MM.1S (cell line): ENCODE measurements at regions not wholly inside any gene's neighbourhood (a gene's known extent, or its start where the extent isn't known, plus 50 kb on each side); places are given as distances from the start of the nearest gene placed in this dataset.

Experiments
- DNase-seq: peaks from one replicate; pipeline ENCODE4 v3.0.0-alpha.2; 2015
- H2AFZ ChIP-seq: fragments of 300-600 bp; sonication (generic); 2 replicates; pipeline ENCODE4 v1.6.0; 2016; ENCODE audit warnings: antibody characterized with exemption, low read length
- H3F3A ChIP-seq: fragments of 300-600 bp; sonication (generic); 2 replicates; pipeline ENCODE4 v1.6.1; 2016; ENCODE audit warnings: mild to moderate bottlenecking, antibody characterized with exemption, low read length, moderate library complexity, mixed read lengths; ENCODE audit not compliant: insufficient read depth
- H3K27ac ChIP-seq: fragments of 300-600 bp; sonication (generic); 2 replicates; pipeline ENCODE4 v1.5.1; 2016; ENCODE audit warnings: mild to moderate bottlenecking, low read length
- H3K27me3 ChIP-seq: fragments of 300-600 bp; sonication (generic); replicated peaks from 2 replicates; pipeline ENCODE4 v1.6.0; 2016; ENCODE audit warnings: low read length; ENCODE audit not compliant: insufficient read depth
- H3K36me3 ChIP-seq: fragments of 300-600 bp; sonication (generic); replicated peaks from 2 replicates; pipeline ENCODE4 v1.6.1; 2016; ENCODE audit warnings: mild to moderate bottlenecking, low read length, mixed read lengths; ENCODE audit not compliant: insufficient read depth
- H3K4me1 ChIP-seq: fragments of 300-600 bp; sonication (generic); 2 replicates; pipeline ENCODE4 v1.6.1; 2016; ENCODE audit warnings: low read length, mixed read lengths
- H3K4me2 ChIP-seq: fragments of 300-600 bp; sonication (generic); 2 replicates; pipeline ENCODE4 v1.6.0; 2016; ENCODE audit warnings: low read depth, low read length
- H3K4me3 ChIP-seq: fragments of 300-600 bp; sonication (generic); 2 replicates; pipeline ENCODE4 v1.5.1; 2016; ENCODE audit warnings: low read length, mixed read lengths
- H3K79me2 ChIP-seq: fragments of 300-600 bp; sonication (generic); 2 replicates; pipeline ENCODE4 v1.6.1; 2016; ENCODE audit warnings: mixed run types, low read length, mixed read lengths
- H3K9ac ChIP-seq: fragments of 300-600 bp; sonication (generic); 2 replicates; pipeline ENCODE4 v1.6.1; 2016; ENCODE audit warnings: low read length, mixed read lengths
- H3K9me2 ChIP-seq: fragments of 300-600 bp; sonication (generic); replicated peaks from 2 replicates; pipeline ENCODE4 v1.6.1; 2016; ENCODE audit warnings: mild to moderate bottlenecking, low read length, mixed read lengths; ENCODE audit not compliant: insufficient read depth
- H3K9me3 ChIP-seq: fragments of 300-600 bp; sonication (generic); replicated peaks from 2 replicates; pipeline ENCODE4 v1.6.1; 2016; ENCODE audit warnings: mild to moderate bottlenecking, low read length, mixed read lengths; ENCODE audit not compliant: insufficient read depth
- H4K20me1 ChIP-seq: fragments of 300-600 bp; sonication (generic); 2 replicates; pipeline ENCODE4 v1.6.1; 2016; ENCODE audit warnings: mild to moderate bottlenecking, low read length, moderate library complexity, mixed read lengths; ENCODE audit not compliant: insufficient read depth
- EZH2 ChIP-seq: fragments of 300-600 bp; sonication (generic); optimal IDR thresholded peaks from 2 replicates; pipeline ENCODE3; 2017; ENCODE audit warnings: low read depth, mild to moderate bottlenecking, antibody characterized with exemption, low read length, mixed read lengths
- EZH2phosphoT487 ChIP-seq: fragments of 300-600 bp; sonication (generic); IDR thresholded peaks from 2 replicates; pipeline ENCODE4 v1.6.1; 2018; ENCODE audit warnings: antibody characterized with exemption, low read length
- TF ChIP-seq, protein P1 (sequence below): fragments of 300-600 bp; sonication (generic); IDR thresholded peaks from 2 replicates; pipeline ENCODE4 v1.5.1; 2016; ENCODE audit warnings: antibody characterized with exemption, low read length, mixed read lengths

- H2AFZ ChIP-seq: no peak overlapping the region
- DNase-seq: no peak
- H3K4me2 ChIP-seq: no peak overlapping the region
Measured at GRCh38 chr20:48064929-48065328, 279.6 kb upstream of the SULF2 start.

DNA sequence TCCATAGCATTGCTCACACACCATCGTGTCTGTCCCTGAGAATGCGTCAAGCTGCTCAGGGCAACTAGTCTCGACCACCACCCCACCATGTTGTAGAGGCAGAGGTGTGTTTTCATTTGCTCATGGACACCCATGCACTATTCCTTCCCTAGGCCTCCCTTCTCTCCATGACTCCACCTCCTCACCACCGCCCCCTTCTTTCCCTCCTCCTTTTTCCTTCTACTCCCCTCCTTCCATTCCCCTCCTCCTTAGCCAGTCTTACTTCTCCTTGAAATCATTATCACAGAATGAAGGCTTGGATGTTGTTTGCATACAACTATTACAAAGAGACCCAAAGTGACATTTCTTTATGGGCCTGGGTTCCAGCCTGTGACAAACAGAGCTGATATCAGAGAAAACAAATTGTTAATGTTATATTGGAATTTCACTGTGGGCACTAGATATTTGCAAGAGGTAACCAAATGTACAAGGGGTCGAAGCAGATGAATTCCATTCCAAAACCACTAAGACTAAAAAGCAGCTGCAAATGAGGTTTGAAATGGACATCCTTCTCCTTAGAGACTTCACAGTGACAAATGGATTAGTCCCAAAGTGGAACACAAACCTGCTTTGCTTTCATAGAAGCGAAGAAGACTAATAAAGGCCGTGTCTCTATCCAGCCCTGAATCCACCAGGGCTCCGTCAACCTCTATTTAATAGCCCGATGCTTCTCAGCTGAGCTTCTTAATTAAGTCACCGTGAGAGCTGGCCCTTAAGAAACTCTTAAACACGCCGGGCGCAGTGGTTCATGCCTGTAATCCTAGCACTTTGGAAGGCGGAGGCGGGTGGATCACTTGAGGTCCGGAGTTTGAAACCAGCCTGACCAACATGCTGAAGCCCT lies 275.8 kb upstream of the SULF2 start:
- H2AFZ ChIP-seq: no peak overlapping the region
- no peak for TF ChIP-seq EZH2
- TF ChIP-seq, protein P1, sequence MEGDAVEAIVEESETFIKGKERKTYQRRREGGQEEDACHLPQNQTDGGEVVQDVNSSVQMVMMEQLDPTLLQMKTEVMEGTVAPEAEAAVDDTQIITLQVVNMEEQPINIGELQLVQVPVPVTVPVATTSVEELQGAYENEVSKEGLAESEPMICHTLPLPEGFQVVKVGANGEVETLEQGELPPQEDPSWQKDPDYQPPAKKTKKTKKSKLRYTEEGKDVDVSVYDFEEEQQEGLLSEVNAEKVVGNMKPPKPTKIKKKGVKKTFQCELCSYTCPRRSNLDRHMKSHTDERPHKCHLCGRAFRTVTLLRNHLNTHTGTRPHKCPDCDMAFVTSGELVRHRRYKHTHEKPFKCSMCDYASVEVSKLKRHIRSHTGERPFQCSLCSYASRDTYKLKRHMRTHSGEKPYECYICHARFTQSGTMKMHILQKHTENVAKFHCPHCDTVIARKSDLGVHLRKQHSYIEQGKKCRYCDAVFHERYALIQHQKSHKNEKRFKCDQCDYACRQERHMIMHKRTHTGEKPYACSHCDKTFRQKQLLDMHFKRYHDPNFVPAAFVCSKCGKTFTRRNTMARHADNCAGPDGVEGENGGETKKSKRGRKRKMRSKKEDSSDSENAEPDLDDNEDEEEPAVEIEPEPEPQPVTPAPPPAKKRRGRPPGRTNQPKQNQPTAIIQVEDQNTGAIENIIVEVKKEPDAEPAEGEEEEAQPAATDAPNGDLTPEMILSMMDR: no peak
- TF ChIP-seq EZH2phosphoT487: no peak
- 0 out of 2 replicates have a peak, but pooled peaks cover 4% of the 10 kb centered on the region for H3K4me1 ChIP-seq
- H3K9me2 ChIP-seq: no peaks in the 10 kb centered on the region
- H3K9ac ChIP-seq: no peak overlapping the region
- no peak overlapping the region for H3K4me2 ChIP-seq
- no peaks in the 10 kb centered on the region for H4K20me1 ChIP-seq
- H3K36me3 ChIP-seq: no peaks in the 10 kb centered on the region
- H3K27me3 ChIP-seq: no peaks in the 10 kb centered on the region
- H3K4me3 ChIP-seq: no peak overlapping the region
- no peaks in the 10 kb centered on the region for H3K79me2 ChIP-seq
- no peak for DNase-seq
- no peaks in the 10 kb centered on the region for H3K9me3 ChIP-seq
- H3F3A ChIP-seq: no peaks in the 10 kb centered on the region
- H3K27ac ChIP-seq: no peak overlapping the region

More at GRCh38 chr20:48064929-48065328, 279.6 kb upstream of the SULF2 start:
- no peaks in the 10 kb centered on the region for H3K9me2 ChIP-seq
- 0 out of 2 replicates have a peak, but pooled peaks cover 4% of the 10 kb centered on the region for H3K4me1 ChIP-seq
- H3F3A ChIP-seq: no peaks in the 10 kb centered on the region
- H3K36me3 ChIP-seq: no peaks in the 10 kb centered on the region
- H3K27ac ChIP-seq: no peak overlapping the region
- H3K9me3 ChIP-seq: no peaks in the 10 kb centered on the region
- no peaks in the 10 kb centered on the region for H3K27me3 ChIP-seq
- H3K4me3 ChIP-seq: no peak overlapping the region
- H3K79me2 ChIP-seq: no peaks in the 10 kb centered on the region
- H3K9ac ChIP-seq: no peak overlapping the region
- H4K20me1 ChIP-seq: no peaks in the 10 kb centered on the region
- no peak for TF ChIP-seq EZH2
- TF ChIP-seq, protein P1: no peak
- no peak for TF ChIP-seq EZH2phosphoT487

DNA sequence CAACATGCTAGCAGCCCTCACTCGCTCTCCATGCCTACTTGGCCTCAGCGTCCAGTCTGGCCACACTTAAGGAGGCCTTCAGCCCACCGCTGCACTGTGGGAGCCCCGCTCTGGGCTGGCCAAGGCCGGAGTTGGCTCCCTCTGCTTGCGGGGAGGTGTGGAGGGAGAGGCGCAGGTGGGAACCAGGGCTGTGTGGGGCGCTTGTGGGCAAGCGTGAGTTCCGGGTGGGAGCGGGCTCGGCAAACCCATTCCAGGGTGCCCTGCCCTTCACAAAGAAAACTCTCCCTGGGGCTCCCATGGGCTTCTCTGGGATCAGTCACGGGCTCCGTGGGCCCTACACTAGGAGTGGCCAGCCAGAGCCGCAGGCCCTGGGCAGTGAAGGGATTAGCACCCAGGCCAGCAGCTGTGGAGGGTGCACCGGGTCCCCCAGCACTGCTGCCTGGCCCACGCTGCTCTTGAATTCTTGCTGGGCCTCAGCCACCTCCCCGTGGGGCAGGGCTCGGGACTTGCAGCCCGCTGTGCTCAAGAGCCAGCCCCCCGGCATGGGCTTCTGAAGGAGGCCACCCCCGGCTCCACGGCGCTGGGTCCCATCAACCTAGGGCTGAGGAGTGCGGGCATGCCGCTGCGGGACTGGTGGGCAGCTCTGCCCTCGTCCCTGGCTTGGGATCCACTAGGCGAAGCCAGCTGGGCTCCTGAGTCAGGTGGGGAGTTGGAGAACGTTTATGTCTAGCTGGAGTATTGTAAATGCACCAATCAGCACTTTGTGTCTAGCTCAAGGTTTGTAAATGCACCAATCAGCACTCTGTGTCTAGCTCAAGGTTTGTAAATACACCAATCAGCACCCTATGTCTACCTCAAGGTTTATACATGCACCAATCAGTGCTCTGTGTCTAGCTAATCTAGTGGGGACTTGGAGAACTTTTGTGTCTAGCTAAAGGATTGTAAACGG lies 273.6 kb upstream of the SULF2 start:
- Histone ChIP-seq H3K4me3 (no peak overlapping the region), H3K9me3 (no peaks in the 10 kb centered on the region), H3K9ac (no peak overlapping the region), H3K36me3 (no peaks in the 10 kb centered on the region), H4K20me1 (no peaks in the 10 kb centered on the region), H2AFZ (no peak overlapping the region), H3K79me2 (no peaks in the 10 kb centered on the region), H3K9me2 (no peaks in the 10 kb centered on the region), H3K4me1 (no peaks in the 10 kb centered on the region), H3K27ac (no peak overlapping the region), H3F3A (no peaks in the 10 kb centered on the region), H3K4me2 (no peak overlapping the region), H3K27me3 (no peaks in the 10 kb centered on the region)
- no peak for TF ChIP-seq EZH2
- TF ChIP-seq, protein P1: no peak
- no peak for TF ChIP-seq EZH2phosphoT487
- no peak for DNase-seq
